Islet precursor cell (in vitro differentiated cells): ENCODE measurements at regions not wholly inside any gene's neighbourhood (a gene's known extent, or its start where the extent isn't known, plus 50 kb on each side); places are given as distances from the start of the nearest gene placed in this dataset.
"Not testable (repeated sequence)": the region's sequence is repeated elsewhere in the genome, so short reads cannot be mapped to it uniquely, and the experiment has no call there.

ENCODE experiments used
- DNase-seq: peaks from one replicate; pipeline ENCODE4 v3.0.0-alpha.2; 2018

DNA sequence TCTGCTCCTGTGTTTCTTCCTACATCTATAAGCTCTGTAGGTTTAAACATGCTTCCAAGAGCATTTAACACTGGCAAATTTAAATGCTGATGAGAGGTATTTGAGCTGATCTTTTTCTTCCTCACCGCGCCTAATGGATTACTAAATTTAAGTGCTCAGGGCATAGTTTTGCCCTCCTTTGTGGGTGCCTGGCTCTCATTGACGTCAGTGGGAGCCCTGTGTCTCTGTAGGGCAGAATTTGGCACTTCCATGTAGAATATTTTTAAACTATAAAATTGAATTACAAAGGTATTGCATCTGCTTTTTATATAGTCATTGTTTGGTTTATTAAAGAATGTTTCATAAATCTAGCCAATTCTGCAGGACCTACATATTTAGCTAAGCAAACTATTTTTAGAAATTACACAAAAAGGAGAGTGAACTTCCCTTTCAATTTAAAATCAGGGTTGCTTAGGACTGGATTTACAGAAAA lies 444.8 kb downstream of the AEBP2 start:
- no peak for DNase-seq

DNA sequence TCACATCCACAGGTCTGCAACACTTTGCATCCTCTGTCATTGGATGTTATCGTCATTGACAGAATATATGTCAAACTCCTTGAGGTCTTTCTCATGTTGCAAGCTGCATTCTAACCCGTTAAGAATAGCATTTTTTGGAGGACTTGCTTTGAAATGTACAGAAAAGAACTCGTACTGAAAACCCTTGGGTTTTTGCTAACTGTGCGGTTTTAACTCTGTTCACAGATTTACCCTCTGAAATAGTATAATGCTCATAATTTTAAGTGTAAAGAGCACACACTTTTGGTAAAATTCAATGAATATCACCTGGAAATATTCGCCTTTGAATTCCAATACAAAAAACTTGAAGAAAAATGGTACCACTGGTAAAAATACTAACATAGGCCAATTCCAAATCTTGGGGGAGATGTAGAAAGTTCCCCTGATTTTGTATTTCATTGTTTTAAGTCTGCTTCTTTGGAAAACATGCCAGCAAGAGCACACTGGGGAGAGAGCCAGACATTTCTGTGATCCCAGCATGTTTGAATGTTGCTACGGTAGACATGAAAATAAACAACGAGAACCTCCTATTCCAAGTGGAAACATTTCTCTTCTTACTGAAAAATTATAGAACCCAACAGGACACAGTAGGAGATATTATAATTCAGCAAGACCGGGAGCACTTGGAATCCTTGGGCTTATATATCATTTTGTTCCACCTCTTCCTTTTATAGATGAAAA lies 446.0 kb downstream of the AEBP2 start:
- DNase-seq: no peak

DNA sequence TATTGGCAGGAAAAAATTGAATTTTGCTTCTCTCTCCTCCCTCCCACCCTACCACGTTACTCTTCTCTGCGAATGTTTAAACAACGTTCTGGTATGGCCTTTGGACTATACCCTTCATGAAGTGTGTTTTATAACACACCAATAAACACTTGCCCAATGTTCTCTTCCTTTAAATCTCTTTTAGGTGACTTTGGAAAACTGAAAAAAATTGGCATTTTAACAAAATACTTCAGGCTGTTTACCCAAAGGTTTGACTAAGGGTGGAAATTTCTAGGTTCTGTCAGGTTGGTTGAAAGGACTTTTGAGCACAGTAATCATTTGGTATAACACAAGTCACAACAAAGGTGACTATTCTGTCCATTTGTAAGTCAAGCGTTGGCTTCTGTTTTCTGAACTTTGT lies 446.8 kb downstream of the AEBP2 start:
- DNase-seq: no peak

DNA sequence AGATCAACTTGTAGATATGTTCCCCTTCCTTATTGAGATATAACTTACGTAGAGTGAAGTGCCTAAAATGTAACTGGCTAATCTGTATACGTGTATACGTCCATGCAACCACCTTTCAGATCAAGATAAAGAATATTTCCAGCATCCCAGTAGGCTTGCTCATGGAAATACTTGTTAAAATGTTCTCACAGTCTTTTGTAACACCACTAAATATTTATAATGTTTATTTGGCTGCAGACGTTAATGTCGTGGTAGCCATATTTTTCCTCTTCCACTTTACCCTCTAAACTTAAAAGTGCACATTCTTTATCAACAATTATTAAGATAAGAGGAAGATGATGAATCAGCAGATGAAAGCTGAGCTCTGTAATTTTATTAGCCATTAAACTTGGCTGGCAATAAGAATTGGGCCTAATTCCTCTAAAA lies 447.4 kb downstream of the AEBP2 start:
- no peak for DNase-seq

DNA sequence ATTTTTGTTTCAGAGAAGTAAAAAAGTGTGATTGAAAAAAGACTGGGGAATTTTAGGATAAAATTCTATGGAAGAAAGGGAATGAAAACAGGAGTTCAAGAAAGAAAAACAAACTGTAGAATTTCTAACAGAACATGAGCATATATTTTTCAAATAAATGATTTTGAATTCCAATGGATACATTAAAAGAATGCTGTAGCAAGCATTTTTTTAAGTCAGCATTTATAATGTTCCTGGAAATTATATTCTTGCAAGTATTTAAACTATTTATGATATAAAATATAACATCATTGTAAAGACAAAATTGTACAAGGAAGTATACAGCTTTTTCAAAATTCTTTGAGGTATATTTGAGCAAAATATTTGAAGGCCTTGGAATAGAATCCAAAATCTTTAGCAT lies 450.7 kb downstream of the AEBP2 start:
- no peak for DNase-seq

DNA sequence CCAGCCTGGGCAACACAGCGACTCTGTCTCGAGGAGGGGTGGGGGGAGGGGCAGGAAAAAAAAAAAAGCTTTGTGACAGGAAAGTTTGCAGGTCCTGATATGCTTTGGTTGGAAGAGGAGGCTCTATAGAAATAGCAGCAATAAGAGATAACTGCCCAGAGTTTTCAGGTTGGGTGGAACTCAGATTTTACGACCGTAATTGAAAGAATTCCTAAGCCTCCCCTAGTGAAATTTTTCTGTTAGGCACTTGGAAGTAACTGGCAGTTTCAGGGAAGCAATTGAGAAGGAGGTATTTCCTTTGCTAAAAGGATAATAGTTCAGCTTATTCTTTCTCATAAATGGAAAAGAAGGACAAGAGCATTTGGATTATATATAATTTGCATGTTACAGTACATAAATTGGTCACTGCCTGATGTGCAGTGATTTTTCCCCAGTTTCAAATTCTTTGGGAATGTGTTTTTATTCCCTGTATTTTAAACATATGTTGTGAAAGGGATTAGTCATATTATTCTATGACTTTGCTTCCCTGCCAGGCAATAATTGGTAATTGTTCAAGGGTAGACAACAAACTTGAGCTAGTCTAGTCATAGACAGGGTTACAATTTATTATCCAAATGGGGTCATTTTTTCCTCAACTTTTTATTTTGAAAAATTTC lies 452.8 kb downstream of the AEBP2 start:
- no peak for DNase-seq

DNA sequence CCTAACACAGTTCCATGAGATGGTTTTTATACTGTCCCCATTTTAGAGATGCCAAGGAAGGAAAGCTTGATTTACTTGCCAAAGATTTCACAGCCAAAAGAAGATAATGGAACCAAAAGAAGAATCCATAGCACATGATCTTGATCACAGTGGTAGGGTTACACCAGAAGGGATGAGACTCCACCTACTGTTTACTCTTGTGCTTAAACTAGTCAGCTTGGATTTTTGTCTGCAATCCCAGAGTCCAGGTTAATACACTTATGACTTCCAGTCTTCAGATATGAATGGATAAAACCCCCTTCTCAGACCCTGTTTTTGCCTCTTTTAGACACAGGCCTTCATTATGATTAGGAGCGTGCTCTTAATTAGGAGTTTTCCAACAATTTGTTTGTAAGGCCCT lies 454.2 kb downstream of the AEBP2 start:
- DNase-seq: no peak

DNA sequence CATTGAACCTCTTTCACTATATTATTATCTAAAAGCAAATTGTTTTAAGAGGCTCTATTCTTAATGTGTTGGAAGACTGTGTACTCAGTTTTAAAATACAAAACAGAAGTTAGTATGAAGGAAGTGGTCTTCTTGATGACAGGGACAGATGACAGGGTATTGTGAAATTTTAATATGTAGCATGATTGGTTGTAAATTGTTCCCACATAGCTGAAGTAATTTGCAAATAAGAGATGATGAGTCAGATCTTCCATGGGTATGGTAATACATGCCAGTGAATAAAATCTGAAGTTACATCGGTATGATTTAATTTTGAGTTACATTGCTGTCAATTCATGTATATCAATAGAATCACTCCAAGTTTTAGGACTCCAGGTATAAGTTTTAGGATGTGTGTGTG lies 454.8 kb downstream of the AEBP2 start:
- DNase-seq: no peak

DNA sequence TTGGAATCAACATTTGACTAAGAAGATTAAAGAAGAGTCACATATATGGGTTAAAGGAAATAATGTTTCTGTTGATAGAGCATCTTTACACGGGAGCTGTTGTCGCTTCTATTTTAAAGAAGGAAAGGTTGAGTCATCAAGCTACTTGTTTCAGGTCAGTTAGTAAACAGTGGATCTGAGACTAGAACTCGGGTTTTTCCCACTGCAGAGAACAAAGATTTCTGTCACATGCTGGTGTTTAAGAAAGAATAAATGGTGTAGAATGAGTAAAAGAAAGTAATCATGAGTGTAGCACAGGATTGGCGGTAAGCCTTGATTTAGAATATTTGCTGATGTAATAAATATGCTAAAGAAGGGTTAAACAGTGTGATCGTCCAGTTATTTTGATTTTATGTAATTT lies 455.5 kb downstream of the AEBP2 start:
- no peak for DNase-seq

DNA sequence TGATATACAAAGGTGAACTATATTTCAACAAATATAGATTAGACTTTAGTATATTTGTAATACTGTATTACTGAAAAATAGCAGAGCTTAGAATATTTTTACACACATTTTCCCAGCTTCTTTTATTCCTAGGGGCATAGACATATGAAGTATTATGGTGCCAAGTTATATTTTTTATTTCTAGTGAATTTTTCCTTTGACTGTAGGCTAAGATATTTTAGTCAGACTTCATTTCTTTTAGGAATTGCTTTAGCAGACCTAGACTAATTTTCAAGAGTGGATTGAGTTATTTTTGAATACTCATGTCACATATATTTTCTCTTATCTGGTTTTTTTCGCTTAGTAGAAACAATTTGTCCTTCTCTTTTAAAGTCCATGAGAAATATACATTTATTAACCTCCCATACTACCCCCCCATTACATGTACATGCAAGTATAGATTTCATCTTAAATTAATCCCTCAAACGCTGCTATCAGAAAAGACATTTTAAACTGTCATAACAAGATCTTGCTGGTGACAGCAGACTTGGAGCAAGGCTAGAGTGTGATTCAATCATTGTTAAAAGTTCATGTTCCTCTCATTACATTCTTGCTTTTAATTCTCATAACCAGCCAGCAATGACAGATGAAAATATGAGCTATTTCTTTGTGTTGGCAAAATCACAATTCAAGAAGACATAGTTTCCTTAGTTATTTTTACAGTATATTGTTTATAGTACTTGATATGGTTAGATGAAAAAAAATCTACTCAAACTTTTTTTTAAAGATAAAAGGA lies 456.1 kb downstream of the AEBP2 start:
- no peak for DNase-seq

DNA sequence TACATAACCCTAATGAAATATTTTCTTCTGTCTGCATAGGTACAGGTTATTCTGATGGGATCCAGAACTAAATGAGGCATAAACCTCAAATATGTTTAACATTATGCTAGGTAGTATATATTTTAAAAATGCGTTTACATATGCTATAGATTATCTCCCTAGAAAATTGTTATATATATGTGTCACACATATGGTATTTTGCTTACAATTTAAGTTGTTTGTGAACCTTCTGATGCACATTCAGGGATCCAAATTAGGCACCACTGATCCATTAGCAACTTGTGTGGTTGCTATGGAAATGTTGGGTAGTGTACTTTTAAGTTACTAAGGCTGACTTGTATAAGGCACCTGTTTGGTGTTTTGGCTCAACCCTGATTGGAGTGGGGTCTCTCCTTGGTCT lies 456.7 kb downstream of the AEBP2 start:
- DNase-seq: no peak

DNA sequence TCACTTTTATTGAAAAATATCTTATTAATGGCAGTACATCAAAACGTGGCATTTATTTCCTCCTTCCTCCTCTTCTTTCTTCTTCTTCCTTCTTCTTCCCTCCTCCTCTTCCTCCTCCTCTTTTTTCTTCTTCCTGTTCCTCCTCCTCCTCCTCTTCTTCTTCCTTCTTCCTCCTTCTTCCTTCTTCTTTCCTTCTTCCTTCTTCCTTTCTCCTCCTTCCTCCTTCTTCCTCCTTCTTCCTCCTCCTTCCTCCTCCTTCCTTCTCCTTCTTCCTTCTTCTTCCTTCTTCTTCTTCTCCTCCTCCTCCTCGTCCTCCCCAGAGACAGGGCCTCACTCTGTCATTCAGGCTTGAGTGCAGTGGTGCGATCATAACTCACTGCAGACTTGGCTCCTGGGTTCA lies 457.2 kb downstream of the AEBP2 start:
- DNase-seq: no peak

DNA sequence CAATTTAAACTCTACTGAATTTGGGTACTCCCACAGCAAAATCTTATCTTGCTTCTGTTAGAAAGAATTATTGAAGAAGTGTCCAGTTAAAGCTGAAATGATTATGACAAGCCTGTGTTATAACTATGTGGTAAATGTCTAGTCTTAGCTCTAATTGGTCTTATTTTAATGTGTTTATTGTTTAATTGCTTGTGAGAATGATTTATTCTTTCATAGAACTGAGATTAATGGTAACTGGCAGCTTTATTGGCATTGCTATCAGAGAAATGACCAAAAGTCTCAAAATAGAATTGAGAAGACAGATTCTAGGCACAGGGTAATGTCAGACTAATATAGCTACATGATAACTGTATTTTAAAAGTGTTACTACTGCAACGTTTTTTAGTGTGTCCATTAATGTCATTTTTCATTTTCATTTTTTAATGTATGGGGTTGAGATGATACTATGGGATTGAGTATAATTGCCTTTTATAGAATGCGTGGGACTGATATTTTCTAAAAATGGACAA lies 458.7 kb downstream of the AEBP2 start:
- no peak for DNase-seq

DNA sequence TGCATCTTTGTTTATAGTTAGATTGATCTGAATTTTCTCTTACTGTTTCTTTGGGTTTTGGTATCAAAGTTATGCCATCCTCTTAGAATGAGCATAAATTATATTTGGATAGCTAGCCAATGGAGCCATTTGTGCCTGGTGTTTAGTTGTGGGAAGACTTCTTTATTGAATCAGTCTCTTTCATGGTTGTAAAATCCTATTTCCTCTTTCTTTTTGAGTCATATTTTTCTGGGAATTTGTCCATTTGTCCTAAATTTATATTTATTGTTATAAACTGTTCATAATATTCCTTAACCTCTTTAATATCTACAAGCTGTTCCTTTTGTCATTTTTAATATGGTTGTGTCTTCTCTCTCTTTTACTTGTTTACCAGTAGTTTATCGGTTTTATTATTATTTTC lies 462.5 kb downstream of the AEBP2 start:
- DNase-seq: no peak

DNA sequence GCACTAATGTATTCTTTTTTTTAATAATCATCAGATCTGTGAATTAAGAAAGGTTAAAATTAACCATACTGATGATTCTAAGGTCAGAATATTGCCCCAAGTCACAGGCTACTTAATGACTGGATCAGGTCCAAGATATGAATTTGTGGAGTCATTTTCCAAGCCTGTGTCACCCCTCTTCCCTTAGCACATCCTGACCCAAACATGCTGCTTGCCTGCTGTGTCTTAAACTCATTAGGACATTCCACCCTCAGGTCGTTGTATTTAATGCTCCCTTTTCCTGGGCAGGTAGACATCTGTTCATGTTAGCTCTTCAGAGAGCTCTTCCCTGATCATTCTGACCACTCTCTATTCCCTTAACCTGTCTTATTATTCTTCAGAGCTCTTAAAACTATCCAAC lies 463.5 kb upstream of the PDE3A start:
- DNase-seq: peak; percentile 60

DNA sequence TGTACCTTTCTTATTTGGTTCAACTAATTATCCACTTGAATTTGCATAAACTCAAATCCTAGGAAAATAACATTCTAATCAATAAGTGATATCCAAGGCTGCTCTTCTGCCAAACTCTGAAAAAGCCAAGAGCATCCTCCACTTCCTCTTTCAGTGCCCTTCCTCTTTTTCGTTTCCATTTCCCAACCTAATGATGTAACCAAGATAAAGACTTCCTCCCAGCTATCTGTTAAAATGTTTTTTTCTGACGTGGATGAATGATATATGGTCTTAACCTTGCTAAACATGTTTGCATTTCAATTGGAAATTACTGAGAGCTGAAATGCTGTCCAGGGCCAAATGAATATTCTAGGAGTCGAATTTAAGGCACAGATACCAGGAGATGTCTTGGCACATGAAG lies 459.5 kb upstream of the PDE3A start:
- no peak for DNase-seq

DNA sequence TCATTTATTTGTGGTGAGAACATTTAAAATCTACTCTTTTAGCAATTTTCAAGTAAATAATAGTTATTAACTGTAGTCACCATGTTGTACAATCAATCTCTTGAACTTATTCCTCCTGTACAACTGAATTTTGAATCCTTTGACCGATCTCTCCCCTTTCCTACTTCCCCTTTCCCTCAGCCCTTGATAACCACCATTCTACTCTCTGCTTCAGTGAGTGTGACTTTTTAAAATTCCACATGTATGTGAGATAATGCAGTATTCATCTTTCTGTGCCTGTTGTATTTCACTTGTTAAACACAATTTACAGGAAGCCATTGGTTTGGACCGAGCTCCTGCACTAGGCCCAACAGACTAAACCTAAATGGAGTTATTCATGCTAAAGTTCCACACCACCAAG lies 458.9 kb upstream of the PDE3A start:
- no peak for DNase-seq

DNA sequence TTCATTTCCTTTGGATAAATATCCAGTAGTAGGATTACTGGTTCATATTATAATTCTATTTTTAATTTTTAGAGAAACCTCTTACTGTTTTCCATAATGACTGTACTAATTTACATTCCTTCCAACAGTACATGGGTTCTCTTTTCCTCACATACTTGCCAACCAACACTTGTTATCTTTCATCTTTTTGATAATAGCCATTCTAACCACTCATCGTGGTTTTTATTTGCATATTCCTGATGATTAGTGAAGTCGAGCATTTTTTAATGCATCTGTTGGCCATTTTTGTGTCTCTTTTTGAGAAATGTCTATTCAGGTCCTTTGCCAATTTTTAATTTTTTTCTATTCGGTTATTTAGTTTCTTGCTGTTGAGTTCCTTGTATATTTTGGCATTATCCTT lies 457.7 kb upstream of the PDE3A start:
- no peak for DNase-seq

DNA sequence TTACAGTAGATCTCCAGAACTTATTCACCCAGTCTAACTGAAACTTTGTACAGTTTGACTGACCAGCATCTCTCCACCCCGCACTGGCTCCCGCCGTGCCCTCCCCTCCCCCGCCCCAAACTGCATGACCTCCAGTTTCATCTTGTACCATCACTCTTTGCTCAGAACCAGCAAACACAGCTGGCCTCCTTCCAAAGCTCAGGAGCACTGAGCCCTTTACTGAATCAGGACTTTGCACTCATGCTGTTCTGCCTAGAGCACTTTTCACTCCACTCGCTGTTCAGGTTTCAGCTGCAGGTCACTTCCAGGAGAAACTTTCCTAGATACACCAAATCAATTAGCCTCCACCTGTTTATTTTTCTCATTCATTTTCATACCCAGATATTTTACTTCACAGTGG lies 455.3 kb upstream of the PDE3A start:
- DNase-seq: no peak

DNA sequence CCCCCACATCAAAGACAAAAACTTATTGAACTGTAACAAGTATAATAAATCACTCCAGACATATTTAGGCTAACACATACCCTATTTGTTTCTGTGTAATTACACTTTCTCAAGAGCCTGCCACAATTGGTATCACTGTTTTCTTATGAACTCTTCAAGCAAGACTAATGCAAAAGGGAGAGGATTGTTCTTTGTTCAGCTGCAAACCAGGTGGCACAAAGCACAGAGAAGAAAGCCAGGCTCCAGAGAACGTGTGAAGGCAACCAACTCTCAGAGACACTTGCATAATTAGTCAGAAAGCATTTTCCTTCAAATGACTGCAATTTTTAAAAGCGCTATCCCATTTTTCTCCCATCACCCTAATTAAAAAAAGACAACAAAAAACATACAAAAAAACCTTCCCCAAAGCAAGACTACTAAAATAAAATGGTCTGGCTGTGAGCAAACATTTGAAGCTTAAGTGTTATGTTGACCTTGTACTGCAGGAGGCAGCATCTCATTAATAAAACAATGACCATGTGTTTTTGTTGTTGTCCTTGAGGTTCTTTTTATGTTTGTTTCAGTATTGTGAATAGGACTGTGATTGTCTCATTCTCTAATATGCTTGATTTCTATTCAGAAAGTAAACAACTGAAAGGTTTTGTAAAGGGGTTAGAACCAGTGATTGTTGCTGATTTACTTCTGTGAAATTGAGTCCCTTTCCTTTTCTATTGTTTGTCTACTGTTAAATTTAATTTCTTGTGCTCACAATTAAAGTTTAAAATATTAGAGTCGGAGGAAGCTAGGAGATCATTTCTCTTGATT lies 452.7 kb upstream of the PDE3A start:
- no peak for DNase-seq

DNA sequence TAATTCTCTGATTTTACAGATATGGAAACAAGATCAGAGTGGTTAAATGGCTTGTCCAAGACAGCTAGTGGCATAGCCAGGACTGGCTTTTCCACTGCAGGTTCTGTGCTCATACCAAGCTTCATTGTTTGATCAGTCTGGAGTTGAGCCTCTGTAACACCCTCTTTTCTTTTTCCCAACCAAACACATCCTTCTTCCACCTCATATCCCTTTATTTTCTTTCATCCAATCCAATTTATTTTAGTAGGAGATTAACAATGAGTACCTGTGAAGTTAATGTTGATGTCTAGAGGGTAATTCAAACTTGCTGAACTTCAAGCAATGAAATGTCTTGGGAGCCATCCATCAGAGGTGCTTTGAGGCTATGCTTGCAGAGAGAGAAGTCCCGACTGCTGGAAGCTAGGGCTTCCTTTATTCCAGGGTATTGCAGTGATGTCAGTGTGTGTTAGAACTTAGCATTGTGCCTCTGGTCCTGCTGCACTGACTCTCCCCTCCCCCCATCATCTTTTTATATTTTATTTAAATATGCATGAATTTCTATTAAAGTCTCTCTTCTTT lies 452.1 kb upstream of the PDE3A start:
- DNase-seq: no peak

DNA sequence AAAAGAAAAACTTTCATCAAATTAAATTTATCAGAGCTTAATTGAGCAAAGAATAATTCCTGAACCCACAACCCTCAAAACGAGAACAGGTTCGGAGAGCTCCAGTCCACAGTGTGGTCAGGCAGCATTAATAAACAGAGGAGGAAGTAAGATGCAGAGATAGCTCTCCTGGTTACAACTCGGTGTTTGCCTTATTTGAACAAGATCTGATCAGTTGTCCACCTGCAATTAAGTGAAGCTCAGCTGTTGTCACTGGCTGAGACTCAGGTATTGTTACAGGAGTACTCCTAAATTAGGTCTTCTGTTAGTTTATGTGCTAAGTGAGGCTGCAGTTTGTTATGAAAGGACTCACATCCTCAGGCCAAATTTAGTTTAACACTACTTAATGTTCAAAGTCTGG lies 451.4 kb upstream of the PDE3A start:
- DNase-seq: no peak

DNA sequence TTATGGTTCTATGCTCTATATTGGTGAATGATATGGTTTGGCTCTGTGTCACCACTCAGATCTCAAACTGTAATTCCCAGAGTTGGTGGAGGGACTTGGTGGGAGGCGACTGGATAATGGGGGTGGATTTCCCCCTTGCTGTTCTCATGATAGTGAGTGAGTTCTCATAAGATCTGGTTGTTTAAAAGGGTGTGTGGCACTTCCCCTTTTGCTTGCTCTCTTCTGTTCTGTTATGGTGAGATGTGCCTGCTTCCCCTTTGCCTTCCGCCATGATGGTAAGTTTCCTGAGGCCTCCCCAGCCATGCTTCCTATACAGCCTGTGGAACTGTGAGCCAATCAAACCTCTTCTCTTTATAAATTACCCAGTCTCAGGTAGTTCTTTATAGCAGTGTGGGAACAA lies 446.6 kb upstream of the PDE3A start:
- DNase-seq: not testable (repeated sequence)
